ENCODE measurements at regions not wholly inside any gene's neighbourhood (a gene's known extent, or its start where the extent isn't known, plus 50 kb on each side); places are given as distances from the start of the nearest gene placed in this dataset.

DNA sequence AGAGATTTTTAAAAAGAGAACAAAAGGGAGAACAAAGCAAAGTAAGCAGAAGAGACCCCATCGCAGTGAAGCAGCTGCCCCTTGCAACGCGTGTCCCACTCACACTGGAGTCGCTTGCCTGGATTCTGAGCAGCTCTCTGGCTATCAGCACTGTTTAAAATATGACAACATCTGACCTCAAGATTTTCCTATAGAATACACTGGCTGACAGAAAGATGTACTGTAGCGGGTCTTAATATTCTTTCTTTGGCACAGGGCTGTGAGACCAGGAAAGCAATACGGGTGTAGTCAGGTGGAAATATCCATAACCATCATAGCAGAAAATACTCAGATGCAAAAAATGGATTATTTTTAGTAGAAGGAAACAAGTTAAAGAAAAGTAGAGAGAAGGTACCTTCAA is 125.7 kb upstream of the TNS3 start:
- no peak for TF ChIP-seq CTCF (IDR thresholded peaks at IDR 0.05)
- no peak for TF ChIP-seq POLR2A (IDR thresholded peaks at IDR 0.05)
